GM12873 (cell line): ENCODE measurements at regions not wholly inside any gene's neighbourhood (a gene's known extent, or its start where the extent isn't known, plus 50 kb on each side); places are given as distances from the start of the nearest gene placed in this dataset.
A peak's percentile ranks its signal among the peaks of the same experiment; 100 is the strongest.

Source experiments
- CTCF ChIP-seq: IDR thresholded peaks from 2 replicates; pipeline ENCODE4 v1.5.1; 2012; ENCODE audit warnings: low read depth, mild to moderate bottlenecking, moderate library complexity, low read length, control low read depth; ENCODE audit not compliant: insufficient read depth; ENCODE audit errors: missing control alignments

GRCh38 chr5:38207343-38207742 lies 51.0 kb upstream of the EGFLAM start:
- no peak for TF ChIP-seq CTCF

DNA sequence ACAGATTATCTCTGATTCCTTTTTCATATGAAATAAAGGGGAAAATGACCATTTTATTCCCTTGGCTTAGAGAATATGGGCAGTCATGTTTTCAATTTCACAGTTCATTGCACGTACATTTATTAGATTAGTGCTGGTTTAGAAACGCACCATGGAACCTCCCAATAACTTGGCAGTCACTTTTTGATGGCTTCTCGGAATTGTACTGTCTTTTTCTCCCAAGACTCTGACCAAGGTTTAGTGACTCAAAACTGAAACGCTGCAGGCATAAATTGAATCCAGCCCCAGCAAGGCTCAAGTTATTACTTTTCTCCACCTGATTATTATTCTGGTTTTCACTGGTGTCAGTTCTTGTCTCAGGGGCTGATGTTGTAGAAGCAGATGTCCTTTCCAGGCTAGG lies 55.6 kb upstream of the EGFLAM start:
- TF ChIP-seq CTCF: no peak

- no peak for TF ChIP-seq CTCF
Measured at GRCh38 chr5:38200872-38201557, 57.3 kb upstream of the EGFLAM start.

DNA sequence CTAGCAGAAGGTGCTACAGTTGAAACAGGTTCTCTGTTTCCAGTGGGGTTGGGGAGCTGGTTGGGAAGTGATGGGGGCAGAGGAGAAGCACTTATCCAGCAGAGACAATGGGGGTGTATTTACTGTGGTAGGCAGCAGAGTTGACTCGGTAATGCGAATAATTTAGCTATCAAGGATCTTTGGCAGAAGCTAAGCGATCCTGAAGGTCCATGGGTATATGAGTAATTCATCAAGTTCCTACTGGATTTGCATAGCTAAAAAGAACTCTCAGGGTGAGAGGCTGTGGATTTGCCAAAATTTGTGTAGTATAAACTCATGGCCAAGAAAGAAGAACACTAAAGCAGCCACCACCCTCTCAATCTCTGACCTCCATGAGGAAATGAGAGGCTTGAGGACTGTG lies 61.2 kb upstream of the EGFLAM start:
- TF ChIP-seq CTCF: no peak

GRCh38 chr5:38193015-38193581 lies 65.3 kb upstream of the EGFLAM start:
- peak; percentile 93 for TF ChIP-seq CTCF

GRCh38 chr5:38191693-38192092 lies 66.7 kb upstream of the EGFLAM start:
- TF ChIP-seq CTCF: no peak

DNA sequence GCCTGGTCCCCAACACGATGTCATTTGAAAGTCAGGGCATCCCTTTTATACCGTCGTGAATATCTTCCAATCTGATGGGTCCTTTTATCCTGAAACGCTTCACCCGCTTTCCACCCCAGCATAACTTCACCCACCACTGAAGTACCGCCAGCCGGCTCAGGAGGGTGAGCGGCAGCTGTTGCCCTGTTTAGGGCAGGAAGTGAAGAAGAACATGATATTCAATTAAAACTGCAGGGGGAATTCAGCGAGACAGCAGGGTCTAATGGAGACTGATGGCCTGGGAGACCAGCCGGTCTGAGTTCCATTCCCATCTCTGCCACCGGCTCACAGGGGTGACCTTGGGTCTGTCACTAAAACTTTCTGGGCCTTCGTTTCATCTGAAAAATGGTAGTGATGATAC lies 68.2 kb upstream of the EGFLAM start:
- no peak for TF ChIP-seq CTCF

- no peak for TF ChIP-seq CTCF
Measured at GRCh38 chr5:38189081-38189504, 69.3 kb upstream of the EGFLAM start.
